Right atrium auricular region (tissue), 2 donors: ENCODE measurements at regions not wholly inside any gene's neighbourhood (a gene's known extent, or its start where the extent isn't known, plus 50 kb on each side); places are given as distances from the start of the nearest gene placed in this dataset.
"Not testable (repeated sequence)": the region's sequence is repeated elsewhere in the genome, so short reads cannot be mapped to it uniquely, and the experiment has no call there.

Source experiments
- DNase-seq: peaks from one replicate; pipeline ENCODE4 v3.0.0-alpha.2; 2019; ENCODE audit warnings: low spot score
- H3K27ac ChIP-seq, 2 donors: fragments of 200-600 bp; sonication (generic); 1 replicate in 1 of 2; 2 replicates in 1 of 2; pipeline ENCODE4 v1.5.1; 2016 to 2019
- H3K27me3 ChIP-seq, 2 donors: fragments of 200-600 bp; sonication (generic); one replicate each; pipeline versions ENCODE4 v1.5.1 to v1.6.0; 2017 to 2019
- H3K36me3 ChIP-seq: fragments of 200-600 bp; sonication (generic); one replicate; pipeline ENCODE4 v1.5.1; 2016
- H3K4me1 ChIP-seq, 2 donors: fragments of 200-600 bp; sonication (generic); one replicate each; pipeline versions ENCODE4 v1.5.1 to v1.6.0; 2017 to 2019
- H3K4me3 ChIP-seq, 2 donors: fragments of 200-600 bp; sonication (generic); 1 replicate in 1 of 2; 2 replicates in 1 of 2; pipeline ENCODE4 v1.5.1; 2017 to 2019; ENCODE audit warnings: mild to moderate bottlenecking in 1 of 2, moderate library complexity in 1 of 2
- H3K9me3 ChIP-seq, 2 donors: fragments of 200-600 bp; sonication (generic); one replicate each; pipeline ENCODE4 v1.5.1; 2019
- TF ChIP-seq, protein P1 (sequence below), 2 donors: fragments of 200-600 bp; sonication (generic); IDR thresholded peaks; one replicate each; pipeline ENCODE4 v1.5.1; 2019; ENCODE audit warnings: antibody characterized with exemption in 2 of 2

DNA sequence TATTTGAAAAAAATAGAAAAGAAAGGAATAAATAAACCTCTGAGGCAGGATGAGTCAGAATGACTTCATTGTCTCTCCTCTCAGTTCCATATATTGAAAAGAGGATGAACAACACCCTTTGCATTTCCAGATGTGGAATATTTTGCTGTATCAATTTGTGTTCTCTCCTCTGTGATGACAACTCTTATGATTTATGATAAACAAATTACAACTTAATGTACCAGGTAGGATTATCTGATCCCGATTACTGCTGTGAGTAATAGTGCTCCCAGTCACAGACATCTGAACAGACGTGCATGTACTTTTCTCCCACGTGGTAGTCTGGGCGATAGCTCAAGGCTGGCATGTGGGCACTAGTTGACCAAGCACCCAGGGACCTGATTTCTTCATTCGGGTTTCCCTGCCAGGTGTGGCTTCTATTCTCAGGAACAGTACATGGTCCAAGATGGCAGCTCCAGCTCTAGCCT is 142.1 kb upstream of the SULF2 start:
- H3K36me3 ChIP-seq = no peaks in the 10 kb centered on the region
- no peak for DNase-seq
- no peak overlapping the region for H3K27ac ChIP-seq
- no peaks in the 10 kb centered on the region for H3K4me1 ChIP-seq
- no peak overlapping the region for H3K4me3 ChIP-seq
- TF ChIP-seq, protein P1, sequence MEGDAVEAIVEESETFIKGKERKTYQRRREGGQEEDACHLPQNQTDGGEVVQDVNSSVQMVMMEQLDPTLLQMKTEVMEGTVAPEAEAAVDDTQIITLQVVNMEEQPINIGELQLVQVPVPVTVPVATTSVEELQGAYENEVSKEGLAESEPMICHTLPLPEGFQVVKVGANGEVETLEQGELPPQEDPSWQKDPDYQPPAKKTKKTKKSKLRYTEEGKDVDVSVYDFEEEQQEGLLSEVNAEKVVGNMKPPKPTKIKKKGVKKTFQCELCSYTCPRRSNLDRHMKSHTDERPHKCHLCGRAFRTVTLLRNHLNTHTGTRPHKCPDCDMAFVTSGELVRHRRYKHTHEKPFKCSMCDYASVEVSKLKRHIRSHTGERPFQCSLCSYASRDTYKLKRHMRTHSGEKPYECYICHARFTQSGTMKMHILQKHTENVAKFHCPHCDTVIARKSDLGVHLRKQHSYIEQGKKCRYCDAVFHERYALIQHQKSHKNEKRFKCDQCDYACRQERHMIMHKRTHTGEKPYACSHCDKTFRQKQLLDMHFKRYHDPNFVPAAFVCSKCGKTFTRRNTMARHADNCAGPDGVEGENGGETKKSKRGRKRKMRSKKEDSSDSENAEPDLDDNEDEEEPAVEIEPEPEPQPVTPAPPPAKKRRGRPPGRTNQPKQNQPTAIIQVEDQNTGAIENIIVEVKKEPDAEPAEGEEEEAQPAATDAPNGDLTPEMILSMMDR (IDR thresholded peaks at IDR 0.05) = no peak
- no peaks in the 10 kb centered on the region for H3K9me3 ChIP-seq
- peaks cover 0 to 4% of the 10 kb centered on the region in 2 donors for H3K27me3 ChIP-seq

DNA sequence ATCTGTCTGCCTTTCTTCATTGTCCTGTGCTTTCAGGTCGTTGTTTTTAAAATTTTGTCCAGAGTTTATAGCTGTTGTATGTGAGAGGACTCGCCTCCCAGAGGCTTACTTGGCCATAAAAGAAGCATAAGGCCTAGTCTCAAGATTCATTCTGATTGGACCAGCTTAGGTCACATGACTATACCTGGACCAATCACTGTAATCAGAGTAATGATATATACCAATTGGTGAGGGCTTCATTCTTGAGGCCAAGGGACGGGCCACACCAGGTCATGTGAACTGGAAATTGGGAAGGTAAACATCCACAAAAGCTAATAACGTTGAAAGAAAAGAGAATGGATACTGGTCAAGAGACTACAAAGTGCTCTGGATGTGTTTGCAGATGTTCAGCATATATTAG is 141.4 kb upstream of the SULF2 start:
- Histone ChIP-seq H3K36me3 (no peaks in the 10 kb centered on the region), H3K27ac (no peak overlapping the region), H3K27me3 (peaks cover 0 to 4% of the 10 kb centered on the region in 2 donors), H3K4me1 (no peaks in the 10 kb centered on the region), H3K4me3 (no peak overlapping the region), H3K9me3 (no peaks in the 10 kb centered on the region)
- TF ChIP-seq, protein P1 (IDR thresholded peaks at IDR 0.05) = no peak
- DNase-seq = no peak

DNA sequence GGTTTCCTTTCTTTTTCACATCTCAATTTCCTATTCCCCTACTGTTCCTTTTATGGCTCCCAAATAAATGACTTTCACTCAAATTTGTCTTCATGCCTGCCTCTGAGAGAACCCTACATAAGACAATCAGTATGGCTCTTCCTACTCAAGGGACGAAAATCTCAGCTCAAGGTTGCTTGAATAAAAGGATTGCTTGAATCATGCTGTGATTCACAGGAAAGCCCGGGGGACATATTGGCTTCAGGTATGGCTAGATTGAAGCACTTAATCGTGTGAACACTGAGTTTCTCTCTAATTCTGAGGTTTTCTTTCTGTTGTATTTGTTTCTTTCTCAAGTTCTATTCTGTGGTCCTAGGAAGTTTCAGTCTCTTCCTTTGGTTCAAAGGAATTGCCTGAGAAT is 140.3 kb upstream of the SULF2 start:
- Histone ChIP-seq H3K27ac (no peak overlapping the region), H3K4me3 (no peak overlapping the region), H3K9me3 (no peaks in the 10 kb centered on the region), H3K27me3 (peaks cover 0 to 4% of the 10 kb centered on the region in 2 donors), H3K36me3 (no peaks in the 10 kb centered on the region), H3K4me1 (no peaks in the 10 kb centered on the region)
- TF ChIP-seq, protein P1 (IDR thresholded peaks at IDR 0.05) = no peak
- no peak for DNase-seq

DNA sequence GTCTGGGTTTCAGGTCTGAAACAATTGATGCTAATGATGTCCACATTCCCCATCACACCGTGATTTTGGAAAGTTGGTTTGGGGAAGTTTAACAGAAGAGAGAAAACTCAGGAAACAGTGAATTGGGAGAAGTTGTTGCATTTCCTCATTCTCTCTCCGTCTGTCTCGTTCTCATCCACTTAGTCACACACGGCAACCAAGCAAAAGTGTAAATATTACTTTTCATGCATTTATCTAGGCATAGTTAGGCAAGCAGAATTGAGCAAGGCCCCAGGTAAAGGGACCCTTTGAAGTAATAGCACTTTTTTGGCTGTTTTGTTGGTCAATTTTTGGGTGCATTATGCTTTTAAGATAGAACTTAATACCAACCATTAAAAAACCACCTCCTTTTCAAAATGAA is 137.0 kb upstream of the SULF2 start:
- TF ChIP-seq, protein P1 (IDR thresholded peaks at IDR 0.05) = no peak
- DNase-seq = no peak
- H3K4me3 ChIP-seq = no peak overlapping the region
- H3K9me3 ChIP-seq = no peaks in the 10 kb centered on the region
- no peaks in the 10 kb centered on the region for H3K4me1 ChIP-seq
- no peak overlapping the region for H3K27ac ChIP-seq
- H3K36me3 ChIP-seq = no peaks in the 10 kb centered on the region
- peaks cover 0 to 4% of the 10 kb centered on the region in 2 donors for H3K27me3 ChIP-seq

DNA sequence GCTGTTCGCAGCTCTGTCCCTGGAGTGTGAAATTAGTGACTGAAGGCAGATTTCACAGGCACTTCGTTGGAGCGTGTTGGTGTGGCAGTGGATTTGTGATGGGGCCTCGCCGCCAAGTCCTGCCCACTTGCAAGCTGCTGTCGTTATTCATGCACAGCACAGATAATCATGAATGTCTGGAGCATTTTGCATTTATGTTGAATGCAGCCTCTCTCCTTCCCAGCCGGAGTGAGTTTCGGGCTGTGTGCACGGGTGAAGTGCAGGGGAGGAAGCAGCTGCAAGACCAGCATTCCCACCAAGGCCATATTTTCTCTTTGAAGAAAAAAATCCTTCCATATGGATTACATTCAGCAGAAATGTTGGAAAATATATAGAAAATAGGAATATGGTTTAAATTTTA is 136.5 kb upstream of the SULF2 start:
- not testable (repeated sequence) for DNase-seq, H3K4me1 ChIP-seq, H3K27ac ChIP-seq, H3K9me3 ChIP-seq, H3K36me3 ChIP-seq, H3K4me3 ChIP-seq, H3K27me3 ChIP-seq

DNA sequence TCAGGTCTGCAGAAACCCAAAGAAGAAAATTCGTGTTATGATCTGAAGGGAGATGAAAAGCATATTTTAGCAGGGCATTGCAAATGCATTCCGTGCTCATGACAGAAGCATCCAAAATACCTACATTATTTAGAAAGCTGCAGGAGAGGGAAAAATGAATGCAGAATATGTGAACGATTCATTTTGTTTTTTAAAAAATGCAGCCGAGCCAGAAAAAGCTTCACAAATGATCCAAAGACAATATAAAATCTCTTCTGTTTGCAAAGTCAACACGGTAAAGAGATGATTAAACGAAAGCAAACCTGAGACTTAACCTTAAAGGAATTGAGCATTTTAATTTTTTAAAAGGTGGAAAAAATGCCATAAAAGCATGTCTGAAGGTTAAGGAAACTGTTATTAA is 136.1 kb upstream of the SULF2 start:
- TF ChIP-seq, protein P1 (IDR thresholded peaks at IDR 0.05) = no peak
- no peak for DNase-seq
- Histone ChIP-seq H3K27ac (no peak overlapping the region), H3K9me3 (no peaks in the 10 kb centered on the region), H3K27me3 (peaks cover 0 to 4% of the 10 kb centered on the region in 2 donors), H3K4me3 (no peak overlapping the region), H3K36me3 (no peaks in the 10 kb centered on the region), H3K4me1 (no peaks in the 10 kb centered on the region)
